ENCODE measurements at regions not wholly inside any gene's neighbourhood (a gene's known extent, or its start where the extent isn't known, plus 50 kb on each side); places are given as distances from the start of the nearest gene placed in this dataset.
"Not testable (repeated sequence)": the region's sequence is repeated elsewhere in the genome, so short reads cannot be mapped to it uniquely, and the experiment has no call there.

- TF ChIP-seq, protein P1, sequence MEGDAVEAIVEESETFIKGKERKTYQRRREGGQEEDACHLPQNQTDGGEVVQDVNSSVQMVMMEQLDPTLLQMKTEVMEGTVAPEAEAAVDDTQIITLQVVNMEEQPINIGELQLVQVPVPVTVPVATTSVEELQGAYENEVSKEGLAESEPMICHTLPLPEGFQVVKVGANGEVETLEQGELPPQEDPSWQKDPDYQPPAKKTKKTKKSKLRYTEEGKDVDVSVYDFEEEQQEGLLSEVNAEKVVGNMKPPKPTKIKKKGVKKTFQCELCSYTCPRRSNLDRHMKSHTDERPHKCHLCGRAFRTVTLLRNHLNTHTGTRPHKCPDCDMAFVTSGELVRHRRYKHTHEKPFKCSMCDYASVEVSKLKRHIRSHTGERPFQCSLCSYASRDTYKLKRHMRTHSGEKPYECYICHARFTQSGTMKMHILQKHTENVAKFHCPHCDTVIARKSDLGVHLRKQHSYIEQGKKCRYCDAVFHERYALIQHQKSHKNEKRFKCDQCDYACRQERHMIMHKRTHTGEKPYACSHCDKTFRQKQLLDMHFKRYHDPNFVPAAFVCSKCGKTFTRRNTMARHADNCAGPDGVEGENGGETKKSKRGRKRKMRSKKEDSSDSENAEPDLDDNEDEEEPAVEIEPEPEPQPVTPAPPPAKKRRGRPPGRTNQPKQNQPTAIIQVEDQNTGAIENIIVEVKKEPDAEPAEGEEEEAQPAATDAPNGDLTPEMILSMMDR (IDR thresholded peaks at IDR 0.05; ENCODE audit: borderline replicate concordance, extremely low read depth, low read length, poor library complexity, severe bottlenecking) = not testable (repeated sequence)
- TF ChIP-seq EZH2 (IDR thresholded peaks at IDR 0.05; ENCODE audit: borderline replicate concordance, low read depth, low read length, severe bottlenecking) = not testable (repeated sequence)
Measured at GRCh38 chr6:168795611-168796010, 354.6 kb downstream of the SMOC2 start.
